ENCODE measurements at regions not wholly inside any gene's neighbourhood (a gene's known extent, or its start where the extent isn't known, plus 50 kb on each side); places are given as distances from the start of the nearest gene placed in this dataset.

DNA sequence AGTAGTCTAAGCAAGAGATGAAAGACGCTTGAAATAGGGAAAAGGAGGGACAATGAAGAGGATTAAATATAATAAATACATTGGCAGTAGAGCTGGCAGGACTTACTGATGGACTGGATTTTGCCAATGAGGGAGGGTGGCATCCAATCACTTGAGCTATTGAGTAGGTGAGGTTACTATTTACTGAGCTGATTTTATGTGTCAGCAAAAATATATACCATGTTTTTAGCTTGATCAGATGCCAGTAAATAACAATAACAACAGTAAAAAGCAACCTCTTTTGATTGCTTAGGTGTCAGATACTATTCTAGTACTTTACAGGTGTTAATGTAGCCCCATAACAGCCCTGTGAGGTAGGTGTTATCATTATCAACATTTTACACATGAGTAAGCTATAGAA, 187.5 kb upstream of the LMNTD1 start:
- TF ChIP-seq POLR2AphosphoS5 (IDR thresholded peaks at IDR 0.05; ENCODE audit: low read depth, low read length) (no peak), TAF1 (IDR thresholded peaks at IDR 0.05; ENCODE audit: borderline replicate concordance, insufficient read depth, low read length) (no peak), SIN3A (IDR thresholded peaks at IDR 0.05; ENCODE audit: borderline replicate concordance, insufficient read depth, low read length) (no peak), FOXP2 (optimal IDR thresholded peaks at IDR 0.05; ENCODE audit: borderline replicate concordance, extremely low read depth, extremely low read length, insufficient read depth) (no peak)
- TF ChIP-seq, protein P1, sequence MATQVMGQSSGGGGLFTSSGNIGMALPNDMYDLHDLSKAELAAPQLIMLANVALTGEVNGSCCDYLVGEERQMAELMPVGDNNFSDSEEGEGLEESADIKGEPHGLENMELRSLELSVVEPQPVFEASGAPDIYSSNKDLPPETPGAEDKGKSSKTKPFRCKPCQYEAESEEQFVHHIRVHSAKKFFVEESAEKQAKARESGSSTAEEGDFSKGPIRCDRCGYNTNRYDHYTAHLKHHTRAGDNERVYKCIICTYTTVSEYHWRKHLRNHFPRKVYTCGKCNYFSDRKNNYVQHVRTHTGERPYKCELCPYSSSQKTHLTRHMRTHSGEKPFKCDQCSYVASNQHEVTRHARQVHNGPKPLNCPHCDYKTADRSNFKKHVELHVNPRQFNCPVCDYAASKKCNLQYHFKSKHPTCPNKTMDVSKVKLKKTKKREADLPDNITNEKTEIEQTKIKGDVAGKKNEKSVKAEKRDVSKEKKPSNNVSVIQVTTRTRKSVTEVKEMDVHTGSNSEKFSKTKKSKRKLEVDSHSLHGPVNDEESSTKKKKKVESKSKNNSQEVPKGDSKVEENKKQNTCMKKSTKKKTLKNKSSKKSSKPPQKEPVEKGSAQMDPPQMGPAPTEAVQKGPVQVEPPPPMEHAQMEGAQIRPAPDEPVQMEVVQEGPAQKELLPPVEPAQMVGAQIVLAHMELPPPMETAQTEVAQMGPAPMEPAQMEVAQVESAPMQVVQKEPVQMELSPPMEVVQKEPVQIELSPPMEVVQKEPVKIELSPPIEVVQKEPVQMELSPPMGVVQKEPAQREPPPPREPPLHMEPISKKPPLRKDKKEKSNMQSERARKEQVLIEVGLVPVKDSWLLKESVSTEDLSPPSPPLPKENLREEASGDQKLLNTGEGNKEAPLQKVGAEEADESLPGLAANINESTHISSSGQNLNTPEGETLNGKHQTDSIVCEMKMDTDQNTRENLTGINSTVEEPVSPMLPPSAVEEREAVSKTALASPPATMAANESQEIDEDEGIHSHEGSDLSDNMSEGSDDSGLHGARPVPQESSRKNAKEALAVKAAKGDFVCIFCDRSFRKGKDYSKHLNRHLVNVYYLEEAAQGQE (IDR thresholded peaks at IDR 0.05; ENCODE audit: insufficient read depth in 1 of 2, low read depth in 2 of 2, low read length in 2 of 2) = no peak
